GM12878 (cell line): ENCODE measurements at regions not wholly inside any gene's neighbourhood (a gene's known extent, or its start where the extent isn't known, plus 50 kb on each side); places are given as distances from the start of the nearest gene placed in this dataset.

ENCODE experiments used
- ATAC-seq: fragments of 200-7000 bp; cut with Tn5 transposase; 3 replicates; pipeline ENCODE4 v1.9.1; 2020; ENCODE audit warnings: mild to moderate bottlenecking, moderate library complexity
- BruUV-seq: library from RNA; stranded (reverse); fragments of 400-500 nt; replicated peaks from 2 replicates; lab custom pipeline; 2021; lab: Mats Ljungman, UMichigan
- CTCF ChIA-PET: fragments of 300-600 bp; sonication (Branson Sonifier 250); formaldehyde crosslinking; extraction: SDS; loops from one replicate; lab custom pipeline; 2021; ENCODE audit warnings: inconsistent platforms; lab: Yijun Ruan, JAX
- POLR2A ChIA-PET: fragments of 350-600 bp; formaldehyde crosslinking; extraction: SDS; loops from one replicate; lab custom pipeline; 2021; ENCODE audit warnings: inconsistent platforms; lab: Charles Lee
- RAD21 ChIA-PET: fragments of 300-600 bp; sonication (Branson Sonifier 250); formaldehyde crosslinking; loops from one replicate; lab custom pipeline; 2023; ENCODE audit warnings: antibody characterized with exemption; ENCODE audit not compliant: unreplicated experiment; lab: Charles Lee
- SMC1A ChIA-PET: fragments of 300-600 bp; sonication (Branson Sonifier 250); formaldehyde crosslinking; loops from one replicate; lab custom pipeline; 2023; ENCODE audit not compliant: unreplicated experiment, uncharacterized antibody; lab: Charles Lee
- DNase-seq: peaks from one replicate; pipeline ENCODE4 v3.0.0-alpha.2; 2011; ENCODE audit warnings: low read depth, low spot score
- FAIRE-seq: peaks from 3 replicates; lab custom pipeline; 2011; peaks lifted over from hg19 to GRCh38; lab: Jason Lieb, UNC
- H2AFZ ChIP-seq: 2 replicates; pipeline ENCODE4 v1.6.0; 2011; ENCODE audit warnings: low read depth, low read length, control low read depth; ENCODE audit not compliant: control insufficient read depth
- H3K27ac ChIP-seq: 2 replicates; pipeline ENCODE4 v1.5.1; 2011; ENCODE audit warnings: control low read depth; ENCODE audit not compliant: control insufficient read depth, insufficient read depth
- H3K27me3 ChIP-seq, 2 experiments: replicated peaks in 1 of 2; 2 replicates each; pipeline versions ENCODE4 v1.6.0 to v1.6.1; 2011; ENCODE audit warnings: low read length in 1 of 2; ENCODE audit not compliant: control insufficient read depth in 2 of 2, insufficient read depth in 2 of 2
- H3K36me3 ChIP-seq, 2 experiments: 2 replicates each; pipeline ENCODE4 v1.5.1; 2011; ENCODE audit warnings: low read length in 1 of 2; ENCODE audit not compliant: control insufficient read depth in 2 of 2, insufficient read depth in 2 of 2
- H3K4me1 ChIP-seq: 2 replicates; pipeline ENCODE4 v1.6.1; 2011; ENCODE audit warnings: mild to moderate bottlenecking, low read length, moderate library complexity, mixed read lengths; ENCODE audit not compliant: control insufficient read depth, insufficient read depth
- H3K4me2 ChIP-seq: 2 replicates; pipeline ENCODE4 v1.6.0; 2011; ENCODE audit warnings: control low read depth; ENCODE audit not compliant: control insufficient read depth, insufficient read depth
- H3K4me3 ChIP-seq: fragments of 200-600 bp; sonication (generic); 2 replicates; pipeline ENCODE4 v1.5.1; 2016
- H3K79me2 ChIP-seq: 2 replicates; pipeline ENCODE4 v1.6.0; 2011; ENCODE audit warnings: low read length; ENCODE audit not compliant: control insufficient read depth, insufficient read depth
- H3K9ac ChIP-seq: 2 replicates; pipeline ENCODE4 v1.8.0; 2011; ENCODE audit warnings: low read length, control low read depth, mixed read lengths; ENCODE audit not compliant: control insufficient read depth, insufficient read depth
- H3K9me3 ChIP-seq: replicated peaks from 3 replicates; pipeline ENCODE4 v1.5.1; 2011; ENCODE audit warnings: mild to moderate bottlenecking, low read length; ENCODE audit not compliant: control insufficient read depth, insufficient read depth
- H4K20me1 ChIP-seq: 2 replicates; pipeline ENCODE4 v1.6.0; 2011; ENCODE audit not compliant: control insufficient read depth, insufficient read depth
- ASH2L ChIP-seq: fragments of 300-600, 200-600 bp; sonication (generic); IDR thresholded peaks from 2 replicates; pipeline ENCODE4 v1.6.1; 2017; ENCODE audit warnings: low read depth, mild to moderate bottlenecking, borderline replicate concordance
- CTCF ChIP-seq, 3 experiments: IDR thresholded peaks in 2 of 3; conservative IDR thresholded peaks in 1 of 3; 2 replicates each; pipeline ENCODE4 v1.5.1; 2011; ENCODE audit warnings: low read depth in 3 of 3, low read length in 3 of 3, mild to moderate bottlenecking in 3 of 3, control low read depth in 2 of 3, moderate library complexity in 2 of 3, inconsistent platforms in 1 of 3, mixed read lengths in 1 of 3; ENCODE audit not compliant: control insufficient read depth in 2 of 3, insufficient read depth in 1 of 3; ENCODE audit errors: extremely low read depth in 1 of 3
- CUX1 ChIP-seq: IDR thresholded peaks from 2 replicates; pipeline ENCODE4 v1.6.1; 2012; ENCODE audit warnings: improper control_type of control experiment, low read depth, low read length; ENCODE audit not compliant: insufficient replicate concordance
- HDAC6 ChIP-seq: fragments of 200-600 bp; sonication (generic); IDR thresholded peaks from one replicate; pipeline ENCODE4 v1.8.0; 2017; ENCODE audit warnings: antibody characterized with exemption; ENCODE audit not compliant: unreplicated experiment
- HDGF ChIP-seq: fragments of 450-650 bp; IDR thresholded peaks from 2 replicates; pipeline ENCODE4 v1.6.1; 2016; ENCODE audit warnings: antibody characterized with exemption
- KDM1A ChIP-seq: fragments of 200-600 bp; sonication (generic); IDR thresholded peaks from 2 replicates; pipeline ENCODE4 v1.6.1; 2016; ENCODE audit warnings: borderline replicate concordance
- MYB ChIP-seq: fragments of 150-350 bp; IDR thresholded peaks from 2 replicates; pipeline ENCODE4 v1.6.1; 2014; ENCODE audit warnings: mild to moderate bottlenecking, low read depth, low read length, borderline replicate concordance
- NBN ChIP-seq: fragments of 450-650 bp; IDR thresholded peaks from 2 replicates; pipeline ENCODE4 v1.6.1; 2016
- NFXL1 ChIP-seq: fragments of 450-650 bp; IDR thresholded peaks from 2 replicates; pipeline ENCODE4 v1.6.1; 2017; ENCODE audit warnings: antibody characterized with exemption, mild to moderate bottlenecking, borderline replicate concordance
- SUZ12 ChIP-seq: fragments of 200-600 bp; sonication (generic); IDR thresholded peaks from one replicate; pipeline ENCODE4 v1.6.1; 2018; ENCODE audit warnings: antibody characterized with exemption, mild to moderate bottlenecking; ENCODE audit not compliant: unreplicated experiment
- TCF7 ChIP-seq: IDR thresholded peaks from 2 replicates; pipeline ENCODE4 v1.6.1; 2014; ENCODE audit warnings: antibody characterized with exemption, borderline replicate concordance
- WGBS: methylation state at CpG from one replicate; pipeline ENCODE4 v1.1.6; 2016; ENCODE audit warnings: low lambda C conversion rate; ENCODE audit not compliant: insufficient replicate concordance, insufficient coverage; ENCODE audit errors: missing lambda C conversion rate; 5-methylcytosine and 5-hydroxymethylcytosine counted together
- in situ Hi-C: fragments of 300-500 bp; cut with MboI; formaldehyde crosslinking; loops from 9 replicates; pipeline ENCODE4 v1.14.3; 2018; ENCODE audit warnings: mixed read lengths
- intact Hi-C: fragments of 100-400 bp; cut with micrococcal nuclease; formaldehyde crosslinking; loops from one replicate; pipeline ENCODE4 v1.14.2; 2022; ENCODE audit not compliant: unreplicated experiment
- TF ChIP-seq, protein P1 (sequence below): fragments of 450-650 bp; IDR thresholded peaks from 2 replicates; pipeline ENCODE4 v1.6.1; 2014; ENCODE audit warnings: mild to moderate bottlenecking
- TF ChIP-seq, protein P2 (sequence below): fragments of 450-650 bp; IDR thresholded peaks from 2 replicates; pipeline ENCODE4 v1.6.1; 2017; ENCODE audit warnings: borderline replicate concordance

- SMC1A ChIA-PET, result interaction anchor here (0.8 to 10.0 kb wide), 11 partner anchors 9 to 108 kb away, joined by 3 to 169 read pairs (median 5); no protein-coding TSS in a partner anchor
- Histone ChIP-seq H3K4me2 (no peak overlapping the region), H3K4me3 (no peak overlapping the region), H4K20me1 (no peaks in the 10 kb centered on the region), H2AFZ (no peak overlapping the region), H3K27me3 (no peaks in the 10 kb centered on the region; a peak in 1 of 4 replicates), H3K27ac (no peak overlapping the region), H3K79me2 (no peaks in the 10 kb centered on the region), H3K9me3 (no peaks in the 10 kb centered on the region), H3K36me3 (no peaks in the 10 kb centered on the region), H3K9ac (no peak overlapping the region), H3K4me1 (no peaks in the 10 kb centered on the region)
- ATAC-seq (peak; percentile 20; the same call in 1 of the 3 replicates), FAIRE-seq (no peak), DNase-seq (no peak)
- BruUV-seq, result no TSS peak
- intact Hi-C loops, result no loop called here
- POLR2A ChIA-PET, result interaction anchor here (0.5 to 1.6 kb wide), 4 partner anchors 14 to 140 kb away, joined by 3 to 4 read pairs (median 4); no protein-coding TSS in a partner anchor
- 24% methylated on average over 8 of the region's 8 CpGs for WGBS
- in situ Hi-C loops, result no loop called here
- CTCF ChIA-PET, result interaction anchor here (0.9 to 4.4 kb wide), 5 partner anchors 10 to 67 kb away, joined by 3 to 34 read pairs (median 8); no protein-coding TSS in a partner anchor
- RAD21 ChIA-PET, result interaction anchor here (0.7 to 5.3 kb wide), 9 partner anchors 10 to 70 kb away, joined by 3 to 40 read pairs (median 4); no protein-coding TSS in a partner anchor
- TF ChIP-seq KDM1A (no peak), HDAC6 (no peak), TCF7 (no peak), MYB (no peak), NFXL1 (no peak), ASH2L (no peak), CTCF (IDR thresholded peaks at IDR 0.05 in 2 of 3, conservative IDR thresholded peaks at IDR 0.05 in 1 of 3; ENCODE audit: control insufficient read depth in 2 of 3, extremely low read depth in 1 of 3, insufficient read depth in 1 of 3, low read depth in 3 of 3, low read length in 3 of 3) (no peak), HDGF (no peak), SUZ12 (no peak), CUX1 (no peak), NBN (no peak)
- TF ChIP-seq, protein P1, sequence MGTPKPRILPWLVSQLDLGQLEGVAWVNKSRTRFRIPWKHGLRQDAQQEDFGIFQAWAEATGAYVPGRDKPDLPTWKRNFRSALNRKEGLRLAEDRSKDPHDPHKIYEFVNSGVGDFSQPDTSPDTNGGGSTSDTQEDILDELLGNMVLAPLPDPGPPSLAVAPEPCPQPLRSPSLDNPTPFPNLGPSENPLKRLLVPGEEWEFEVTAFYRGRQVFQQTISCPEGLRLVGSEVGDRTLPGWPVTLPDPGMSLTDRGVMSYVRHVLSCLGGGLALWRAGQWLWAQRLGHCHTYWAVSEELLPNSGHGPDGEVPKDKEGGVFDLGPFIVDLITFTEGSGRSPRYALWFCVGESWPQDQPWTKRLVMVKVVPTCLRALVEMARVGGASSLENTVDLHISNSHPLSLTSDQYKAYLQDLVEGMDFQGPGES, result no peak
- TF ChIP-seq, protein P2, sequence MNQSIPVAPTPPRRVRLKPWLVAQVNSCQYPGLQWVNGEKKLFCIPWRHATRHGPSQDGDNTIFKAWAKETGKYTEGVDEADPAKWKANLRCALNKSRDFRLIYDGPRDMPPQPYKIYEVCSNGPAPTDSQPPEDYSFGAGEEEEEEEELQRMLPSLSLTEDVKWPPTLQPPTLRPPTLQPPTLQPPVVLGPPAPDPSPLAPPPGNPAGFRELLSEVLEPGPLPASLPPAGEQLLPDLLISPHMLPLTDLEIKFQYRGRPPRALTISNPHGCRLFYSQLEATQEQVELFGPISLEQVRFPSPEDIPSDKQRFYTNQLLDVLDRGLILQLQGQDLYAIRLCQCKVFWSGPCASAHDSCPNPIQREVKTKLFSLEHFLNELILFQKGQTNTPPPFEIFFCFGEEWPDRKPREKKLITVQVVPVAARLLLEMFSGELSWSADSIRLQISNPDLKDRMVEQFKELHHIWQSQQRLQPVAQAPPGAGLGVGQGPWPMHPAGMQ, result no peak
Measured at GRCh38 chr9:38154501-38155421, 85.7 kb upstream of the SHB start.
